Keratinocyte (primary cell): ENCODE measurements at regions not wholly inside any gene's neighbourhood (a gene's known extent, or its start where the extent isn't known, plus 50 kb on each side); places are given as distances from the start of the nearest gene placed in this dataset.
"Not testable (repeated sequence)": the region's sequence is repeated elsewhere in the genome, so short reads cannot be mapped to it uniquely, and the experiment has no call there.

Experiments
- DNase-seq: peaks from one replicate; pipeline ENCODE4 v3.0.0-alpha.2; 2011; ENCODE audit warnings: low read depth, missing footprints, low spot score
- FAIRE-seq: peaks from 2 replicates; lab custom pipeline; 2011; peaks lifted over from hg19 to GRCh38; lab: Jason Lieb, UNC
- H2AFZ ChIP-seq: 2 replicates; pipeline ENCODE4 v1.6.0; 2012; ENCODE audit warnings: low read length, control low read depth, inconsistent platforms; ENCODE audit not compliant: control insufficient read depth
- H3K27ac ChIP-seq: 2 replicates; pipeline ENCODE4 v1.5.1; 2011; ENCODE audit warnings: low read length; ENCODE audit not compliant: control insufficient read depth, insufficient read depth
- H3K27me3 ChIP-seq: 3 replicates; pipeline ENCODE4 v1.6.0; 2011; ENCODE audit warnings: low read length; ENCODE audit not compliant: control insufficient read depth, insufficient read depth; ENCODE audit errors: extremely low read depth
- H3K36me3 ChIP-seq, 2 experiments: 2 replicates in 1 of 2; 3 replicates in 1 of 2; pipeline ENCODE4 v1.5.1; 2011; ENCODE audit warnings: low read length in 2 of 2, mild to moderate bottlenecking in 1 of 2; ENCODE audit not compliant: control insufficient read depth in 2 of 2, insufficient read depth in 2 of 2; ENCODE audit errors: extremely low read depth in 1 of 2
- H3K4me1 ChIP-seq: 3 replicates; pipeline ENCODE4 v1.5.1; 2011; ENCODE audit warnings: low read length; ENCODE audit not compliant: control insufficient read depth, insufficient read depth; ENCODE audit errors: extremely low read depth
- H3K4me2 ChIP-seq: 3 replicates; pipeline ENCODE4 v1.6.0; 2011; ENCODE audit warnings: low read depth, low read length; ENCODE audit not compliant: control insufficient read depth, insufficient read depth; ENCODE audit errors: extremely low read depth
- H3K4me3 ChIP-seq, 3 experiments: fragments of 200-600 bp in 1 of 3; sonication (generic) in 1 of 3; 2 replicates in 2 of 3; 3 replicates in 1 of 3; pipeline ENCODE4 v1.5.1; 2011 to 2016; ENCODE audit warnings: low read length in 3 of 3, mild to moderate bottlenecking in 3 of 3, control low read depth in 2 of 3, inconsistent platforms in 1 of 3, low read depth in 1 of 3, mixed read lengths in 1 of 3, mixed run types in 1 of 3, moderate library complexity in 1 of 3; ENCODE audit not compliant: control insufficient read depth in 2 of 3, insufficient read depth in 2 of 3; ENCODE audit errors: extremely low read depth in 1 of 3
- H3K79me2 ChIP-seq: 2 replicates; pipeline ENCODE4 v1.6.0; 2012; ENCODE audit warnings: low read length; ENCODE audit not compliant: control insufficient read depth, insufficient read depth
- H3K9ac ChIP-seq: 3 replicates; pipeline ENCODE4 v1.6.0; 2011; ENCODE audit warnings: low read length; ENCODE audit not compliant: control insufficient read depth, insufficient read depth; ENCODE audit errors: extremely low read depth
- H3K9me1 ChIP-seq: 3 replicates; pipeline ENCODE4 v1.6.0; 2011; ENCODE audit warnings: low read length; ENCODE audit not compliant: control insufficient read depth, insufficient read depth; ENCODE audit errors: extremely low read depth
- H3K9me3 ChIP-seq: 2 replicates; pipeline ENCODE4 v1.5.1; 2012; ENCODE audit warnings: low read depth, low read length; ENCODE audit not compliant: control insufficient read depth
- H4K20me1 ChIP-seq: 3 replicates; pipeline ENCODE4 v1.6.0; 2011; ENCODE audit warnings: low read length; ENCODE audit not compliant: control insufficient read depth, insufficient read depth; ENCODE audit errors: extremely low read depth
- CTCF ChIP-seq, 3 experiments: IDR thresholded peaks in 1 of 3; conservative IDR thresholded peaks in 1 of 3; optimal IDR thresholded peaks in 1 of 3; 2 replicates in 2 of 3; 3 replicates in 1 of 3; pipeline versions ENCODE3 to v1.5.1; 2011; ENCODE audit warnings: low read length in 3 of 3, mild to moderate bottlenecking in 3 of 3, moderate library complexity in 2 of 3, control low read depth in 1 of 3, inconsistent platforms in 1 of 3; ENCODE audit not compliant: insufficient read depth in 2 of 3; ENCODE audit errors: extremely low read depth in 1 of 3
- EZH2 ChIP-seq: IDR thresholded peaks from one replicate; pipeline ENCODE4 v1.6.1; 2012; ENCODE audit warnings: inconsistent platforms, mild to moderate bottlenecking, low read length, moderate library complexity
- dilution Hi-C: fragments of 300-500 bp; cut with MboI; formaldehyde crosslinking; loops from one replicate; pipeline ENCODE4 v1.7.0; 2020; ENCODE audit warnings: low sequenced_read_pairs; ENCODE audit not compliant: extremely low pct_ligation_motif_present

GRCh38 chr4:79820427-79820826 lies 252.6 kb downstream of the ANTXR2 start:
- Histone ChIP-seq H3K36me3 (no peaks in the 10 kb centered on the region), H4K20me1 (no peaks in the 10 kb centered on the region), H3K4me3 (no peak overlapping the region), H3K4me2 (no peak overlapping the region), H3K27ac (no peak overlapping the region), H2AFZ (no peak overlapping the region), H3K9me3 (no peaks in the 10 kb centered on the region), H3K79me2 (no peaks in the 10 kb centered on the region), H3K9ac (no peak overlapping the region), H3K4me1 (no peaks in the 10 kb centered on the region), H3K27me3 (no peaks in the 10 kb centered on the region), H3K9me1 (no peaks in the 10 kb centered on the region)
- DNase-seq (no peak), FAIRE-seq (no peak)
- TF ChIP-seq EZH2: no peak
- no peak for TF ChIP-seq CTCF (optimal IDR thresholded peaks at IDR 0.05 in 1 of 3, IDR thresholded peaks at IDR 0.05 in 1 of 3, conservative IDR thresholded peaks at IDR 0.05 in 1 of 3; ENCODE audit: extremely low read depth in 1 of 3, insufficient read depth in 2 of 3, low read length in 3 of 3)
- dilution Hi-C loops: no loop called here

GRCh38 chr4:79807933-79808332 lies 265.1 kb downstream of the ANTXR2 start:
- H4K20me1 ChIP-seq, dilution Hi-C loops, FAIRE-seq, H3K36me3 ChIP-seq, DNase-seq, H3K4me1 ChIP-seq, H3K79me2 ChIP-seq, H3K27ac ChIP-seq, H3K27me3 ChIP-seq, H3K9ac ChIP-seq, H3K4me3 ChIP-seq, H2AFZ ChIP-seq, H3K9me1 ChIP-seq, H3K4me2 ChIP-seq, H3K9me3 ChIP-seq: not testable (repeated sequence)

- Histone ChIP-seq H3K9ac (no peak overlapping the region), H3K4me1 (no peaks in the 10 kb centered on the region), H3K36me3 (no peaks in the 10 kb centered on the region), H3K27me3 (no peaks in the 10 kb centered on the region), H3K4me3 (no peak overlapping the region), H3K4me2 (no peak overlapping the region), H3K27ac (no peak overlapping the region), H3K9me1 (no peaks in the 10 kb centered on the region), H2AFZ (no peak overlapping the region), H3K9me3 (no peaks in the 10 kb centered on the region), H4K20me1 (no peaks in the 10 kb centered on the region), H3K79me2 (no peaks in the 10 kb centered on the region)
- no peak for DNase-seq
- TF ChIP-seq EZH2: no peak
- TF ChIP-seq CTCF (optimal IDR thresholded peaks at IDR 0.05 in 1 of 3, IDR thresholded peaks at IDR 0.05 in 1 of 3, conservative IDR thresholded peaks at IDR 0.05 in 1 of 3; ENCODE audit: extremely low read depth in 1 of 3, insufficient read depth in 2 of 3, low read length in 3 of 3): no peak
- dilution Hi-C loops: no loop called here
- FAIRE-seq: no peak
These were observed 275.0 kb downstream of the ANTXR2 start for GRCh38 chr4:79798047-79798446.
